ENCODE measurements at regions not wholly inside any gene's neighbourhood (a gene's known extent, or its start where the extent isn't known, plus 50 kb on each side); places are given as distances from the start of the nearest gene placed in this dataset.

- TF ChIP-seq EGR1 (IDR thresholded peaks at IDR 0.05; ENCODE audit: low read depth in 2 of 2): no peak
- TF ChIP-seq CTCF (IDR thresholded peaks at IDR 0.05; ENCODE audit: low read depth, low read length, missing input control): no peak
Measured at GRCh38 chr5:53326424-53327153, 153.8 kb upstream of the FST start.

Measured in liver (tissue), 3 donors.